NCI-H69 (cell line): ENCODE measurements at regions not wholly inside any gene's neighbourhood (a gene's known extent, or its start where the extent isn't known, plus 50 kb on each side); places are given as distances from the start of the nearest gene placed in this dataset.
A peak's percentile ranks its signal among the peaks of the same experiment; 100 is the strongest.
"Not testable (repeated sequence)": the region's sequence is repeated elsewhere in the genome, so short reads cannot be mapped to it uniquely, and the experiment has no call there.

Source experiments
- DNase-seq: peaks from one replicate; lab custom pipeline; 2025; lab: John Stamatoyannopoulos, UW

DNA sequence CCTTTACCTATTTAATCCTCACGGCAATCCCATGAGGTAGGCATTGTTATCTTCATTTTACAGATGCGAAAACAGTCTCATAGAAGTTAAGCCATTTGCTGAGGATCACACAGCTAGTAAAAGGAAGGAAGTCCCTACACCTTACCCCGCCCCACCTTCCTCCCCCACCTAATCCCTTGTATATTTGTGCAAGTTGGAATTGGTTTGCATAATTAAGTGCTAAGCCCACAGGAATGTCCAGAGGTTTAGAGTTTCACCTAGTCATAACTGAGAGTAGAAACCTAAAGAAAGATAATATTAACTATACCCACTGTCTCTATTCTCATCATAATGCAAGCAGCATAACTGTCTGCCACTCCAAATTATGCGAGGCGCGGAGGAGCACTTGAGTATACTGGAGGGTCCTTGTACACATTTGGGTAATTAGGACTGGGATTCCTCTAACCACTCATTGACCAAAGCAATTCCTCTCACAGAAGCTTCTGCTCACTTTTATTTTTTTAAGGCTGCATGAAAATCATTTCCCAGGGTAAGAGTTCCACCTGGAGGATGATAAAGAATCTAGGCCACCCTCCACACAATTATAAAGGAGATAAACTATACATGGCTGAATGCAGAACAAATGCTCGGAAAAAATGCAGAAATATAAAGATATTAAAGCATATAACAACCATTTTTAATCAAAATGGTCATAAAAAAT lies 199.9 kb downstream of the FAM181B start:
- peak; percentile 41 for DNase-seq

DNA sequence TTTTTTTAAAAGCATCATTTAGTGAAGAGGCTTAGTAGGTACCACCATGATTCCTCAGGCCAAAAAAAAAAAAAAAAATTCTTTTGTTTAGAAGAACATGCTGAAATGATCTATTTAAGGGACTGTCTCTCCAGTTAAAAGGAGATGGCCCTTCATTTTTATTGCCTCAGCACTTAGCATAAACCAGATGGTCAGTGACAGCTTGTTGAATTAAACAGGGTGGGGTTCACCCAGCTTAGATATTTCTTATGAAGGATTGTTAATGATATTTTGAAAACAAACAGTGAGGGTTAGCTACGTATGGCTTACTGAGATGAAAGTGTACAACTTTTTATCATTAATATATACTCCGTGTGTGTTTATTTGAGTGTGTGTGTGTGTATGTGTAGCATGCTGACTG lies 203.7 kb downstream of the FAM181B start:
- DNase-seq = peak; percentile 56

DNA sequence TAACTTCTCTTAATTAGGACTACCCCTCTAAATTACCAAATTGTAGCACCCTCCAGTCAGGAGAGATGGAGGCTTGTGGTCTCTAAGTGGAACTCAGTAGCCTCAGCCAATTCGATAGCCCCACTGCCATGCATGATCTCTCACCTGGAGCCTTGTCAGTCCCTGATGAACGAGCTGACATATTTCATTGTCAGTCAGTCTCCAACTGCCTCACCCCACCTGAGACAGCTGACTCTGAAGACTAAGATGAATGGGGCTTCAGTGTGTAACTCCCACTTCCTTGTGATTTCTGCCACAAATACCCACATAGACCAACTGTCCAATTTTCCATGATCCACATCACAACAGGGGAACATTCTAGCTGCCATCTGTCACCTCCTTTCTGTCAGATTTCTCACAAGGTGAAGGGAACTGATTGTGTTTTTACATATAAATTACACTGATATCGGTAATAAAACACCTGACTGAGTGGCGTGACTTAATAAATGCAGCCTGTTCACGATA lies 206.5 kb downstream of the FAM181B start:
- peak; percentile 70 for DNase-seq

GRCh38 chr11:82523141-82523540 lies 210.5 kb downstream of the FAM181B start:
- peak; percentile 56 for DNase-seq

- peak; percentile 72 for DNase-seq
Measured at GRCh38 chr11:82521427-82521826, 212.2 kb downstream of the FAM181B start.

DNA sequence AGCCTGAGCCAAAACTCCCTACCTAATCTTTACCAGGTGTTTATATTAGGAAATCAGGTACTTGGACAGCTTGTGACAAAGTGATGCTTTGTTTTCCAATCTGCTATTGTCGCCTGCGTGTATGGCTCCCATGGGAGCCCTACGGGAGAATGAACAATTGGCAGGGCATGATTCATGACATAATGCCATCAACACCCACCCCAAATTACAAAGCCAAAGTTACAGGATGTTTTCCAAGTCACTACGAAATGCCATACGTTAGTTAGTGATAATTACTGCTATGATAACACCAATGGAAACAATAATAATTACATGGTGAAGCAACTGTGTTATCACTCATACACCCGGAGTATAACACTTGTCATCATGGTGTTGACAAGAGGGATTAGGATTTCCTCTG lies 226.4 kb downstream of the FAM181B start:
- peak; percentile 94 for DNase-seq

- no peak for DNase-seq
Measured at GRCh38 chr11:82505379-82505778, 228.3 kb downstream of the FAM181B start.

DNA sequence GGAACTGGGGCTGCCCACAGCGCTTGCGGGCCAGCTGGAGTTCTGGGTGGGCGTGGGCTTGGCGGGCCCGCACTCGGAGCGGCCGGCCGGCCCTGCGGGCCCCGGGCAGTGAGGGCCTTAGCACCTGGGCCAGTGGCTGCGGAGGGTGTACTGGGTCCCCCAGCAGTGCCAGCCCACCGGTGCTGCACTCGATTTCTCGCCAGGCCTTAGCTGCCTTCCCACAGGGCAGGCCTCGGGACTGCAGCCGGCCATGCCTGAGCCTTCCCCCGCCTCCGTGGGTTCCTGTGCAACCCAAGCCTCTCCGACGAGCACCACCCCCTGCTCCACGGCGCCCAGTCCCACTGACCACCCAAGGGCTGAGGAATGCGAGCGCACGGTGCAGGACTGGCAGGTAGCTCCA lies 232.5 kb downstream of the FAM181B start:
- not testable (repeated sequence) for DNase-seq

DNA sequence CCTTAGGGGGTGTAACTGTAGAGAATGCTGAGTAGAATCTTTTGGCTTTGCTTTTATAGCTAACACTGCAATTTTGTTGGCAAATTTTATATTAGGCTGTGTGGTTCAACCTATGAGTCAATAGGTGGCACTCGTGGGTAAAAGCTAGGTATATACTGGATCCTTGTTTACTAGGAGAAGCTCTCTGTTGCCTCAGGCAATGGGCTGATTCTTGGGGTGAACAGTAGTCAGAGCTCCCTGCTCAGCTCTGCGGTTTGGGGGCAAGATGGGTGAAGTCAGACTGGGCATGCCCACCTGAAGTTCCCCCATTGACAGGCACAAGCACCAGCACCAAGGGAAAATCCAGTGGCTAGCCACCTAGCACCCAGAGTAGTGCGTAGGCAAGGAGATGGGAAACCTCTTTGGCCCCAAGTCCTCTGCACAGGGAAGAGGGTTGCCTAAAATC lies 238.7 kb downstream of the FAM181B start:
- DNase-seq = peak; percentile 75

DNA sequence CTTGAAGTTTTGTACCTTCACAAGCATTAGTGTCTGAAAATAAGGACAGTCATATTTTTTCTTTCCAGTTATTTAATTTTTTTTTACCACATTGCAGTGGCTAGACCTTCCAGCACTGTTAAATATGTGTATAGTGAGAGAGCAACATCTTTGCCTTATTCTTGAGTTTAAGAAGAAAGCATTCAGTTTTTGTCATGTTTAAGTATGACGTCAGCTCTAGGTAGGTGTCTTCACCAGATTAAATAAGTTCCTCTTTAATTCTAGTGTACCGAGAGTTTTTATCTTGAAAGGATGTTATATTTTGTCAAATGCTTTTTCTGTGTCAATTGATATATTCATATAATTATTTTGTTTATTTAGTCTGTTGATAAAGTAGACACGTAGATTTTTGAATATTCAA lies 258.8 kb downstream of the FAM181B start:
- no peak for DNase-seq

DNA sequence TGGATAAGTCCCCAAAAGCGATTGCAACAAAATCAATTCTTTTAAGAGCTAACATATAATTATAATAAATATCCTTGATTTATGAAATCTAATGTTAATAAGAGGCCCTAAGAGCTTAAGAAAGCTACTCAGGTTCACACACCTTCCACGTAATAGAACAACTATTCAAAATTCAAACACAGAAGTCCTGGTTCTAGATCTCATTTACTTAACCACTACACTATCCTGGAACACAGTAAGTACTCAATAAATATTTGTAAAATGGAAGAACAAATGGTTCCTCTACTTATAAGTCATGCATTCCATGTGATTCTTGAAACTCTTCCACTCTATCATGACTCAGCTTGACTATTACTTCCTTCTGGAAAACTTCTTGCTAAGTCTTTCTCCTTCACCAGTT lies 268.2 kb downstream of the FAM181B start:
- DNase-seq = no peak

DNA sequence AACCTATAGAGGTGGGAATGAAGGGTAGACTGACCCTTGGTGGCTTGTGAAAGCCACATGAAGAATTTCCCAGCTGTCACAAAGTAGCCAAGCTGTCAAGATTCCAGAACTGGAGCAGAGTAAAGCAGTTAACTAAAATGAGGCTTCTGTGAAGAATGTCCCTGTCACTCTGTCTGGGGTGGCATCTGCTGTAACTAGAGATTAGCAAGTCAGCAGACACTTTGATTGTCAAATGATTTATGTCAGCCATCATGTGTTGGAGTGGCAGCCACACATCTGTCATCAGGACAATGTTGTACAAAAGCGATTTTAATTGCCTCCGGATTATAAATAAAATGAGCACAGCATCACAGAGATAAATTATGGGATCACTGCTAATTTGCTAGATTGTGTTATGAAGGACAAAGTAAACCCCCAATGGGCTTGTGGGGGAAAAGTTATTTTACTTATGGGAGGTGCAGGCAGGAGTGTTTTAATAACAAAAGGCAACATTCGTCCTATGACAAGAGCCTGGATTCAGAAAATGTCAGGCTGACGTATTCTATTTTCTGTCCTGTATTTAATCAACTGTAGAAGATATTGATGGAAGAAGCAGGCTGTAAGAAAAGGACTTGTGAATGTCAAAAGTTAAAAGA lies 270.9 kb downstream of the FAM181B start:
- peak; percentile 67 for DNase-seq

GRCh38 chr11:82458761-82459160 lies 274.9 kb downstream of the FAM181B start:
- DNase-seq = peak; percentile 74

DNA sequence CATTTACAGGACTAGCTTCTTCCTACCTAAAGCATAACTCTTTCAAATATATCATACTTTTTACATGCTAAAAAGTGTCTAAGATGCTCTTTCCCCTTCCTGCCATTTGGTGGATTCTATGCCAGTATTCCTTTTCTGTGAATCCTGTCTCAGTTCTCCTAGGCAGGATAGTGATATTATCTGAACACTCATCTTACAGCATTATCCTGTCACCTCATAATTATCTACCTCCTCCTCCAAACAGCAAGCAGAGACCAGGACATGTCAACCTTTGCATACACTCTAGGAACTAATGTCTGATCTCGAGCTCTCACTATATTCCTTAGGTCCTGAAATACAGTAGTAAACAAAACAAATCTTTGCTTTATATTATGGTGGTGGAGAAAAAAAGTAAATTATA lies 275.5 kb downstream of the FAM181B start:
- peak; percentile 18 for DNase-seq

- DNase-seq = no peak
Measured at GRCh38 chr11:82450996-82451395, 282.7 kb downstream of the FAM181B start.

DNA sequence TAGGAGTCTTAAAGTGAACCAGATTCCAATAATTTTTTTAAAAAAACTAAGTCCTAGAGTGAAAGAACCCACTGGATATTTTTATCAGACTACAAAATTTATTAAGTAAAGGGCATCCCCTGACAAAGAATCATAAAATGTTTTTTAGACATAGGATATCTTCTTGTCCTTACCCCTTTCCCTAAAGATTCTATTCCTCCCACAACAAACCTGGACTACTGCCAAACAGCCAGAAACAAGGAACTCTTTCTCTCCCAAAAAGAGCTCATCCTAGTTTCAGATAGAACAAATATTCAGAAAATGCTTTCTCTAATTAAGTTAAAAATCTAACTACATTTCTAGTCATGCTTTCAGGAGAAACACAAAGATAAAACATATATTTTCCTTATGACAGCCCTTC lies 327.1 kb downstream of the FAM181B start:
- no peak for DNase-seq

- no peak for DNase-seq
Measured at GRCh38 chr11:82405421-82405820, 328.2 kb downstream of the FAM181B start.

DNA sequence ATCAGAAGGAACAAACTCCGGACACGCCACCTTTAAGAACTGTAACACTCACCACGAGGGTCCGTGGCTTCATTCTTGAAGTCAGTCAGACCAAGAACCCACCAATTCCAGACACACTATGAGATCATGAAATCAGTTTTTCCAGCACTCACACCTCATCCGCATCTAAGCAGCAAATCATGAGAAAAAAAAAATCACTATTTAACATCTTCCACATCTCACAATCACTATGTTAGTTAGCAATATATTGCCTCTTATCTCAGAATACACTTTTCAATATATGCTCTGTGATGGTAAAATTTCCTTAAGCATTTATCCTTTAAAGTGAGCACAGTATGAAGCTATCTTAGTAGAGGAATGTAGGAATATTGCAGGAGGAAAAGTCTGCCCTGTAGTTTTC lies 328.7 kb downstream of the FAM181B start:
- no peak for DNase-seq

GRCh38 chr11:82403640-82404305 lies 329.9 kb downstream of the FAM181B start:
- no peak for DNase-seq

DNA sequence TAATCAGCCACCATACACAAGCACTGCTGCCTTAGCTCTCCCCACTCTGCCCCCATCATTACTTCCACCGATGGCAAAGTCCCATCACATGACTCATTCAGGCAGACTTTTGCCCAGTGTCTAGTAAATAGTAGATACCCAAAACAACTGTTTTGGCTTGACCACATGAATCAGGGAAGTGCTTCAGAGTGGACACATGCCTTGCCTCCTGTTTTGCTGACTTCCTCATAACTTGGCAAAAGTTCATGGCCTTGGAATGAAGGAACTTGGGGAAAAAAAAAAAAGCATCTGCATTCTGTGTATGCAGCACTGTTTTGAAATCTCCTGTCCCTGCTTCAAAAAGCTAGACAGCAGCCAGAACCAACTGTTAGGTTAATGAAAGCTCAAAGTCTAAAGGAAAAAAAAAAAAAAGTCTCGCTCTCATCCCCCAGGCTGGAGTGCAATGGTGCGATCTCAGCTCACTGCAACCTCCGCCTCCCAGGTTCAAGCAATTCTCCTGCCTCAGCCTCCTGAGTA lies 335.3 kb downstream of the FAM181B start:
- no peak for DNase-seq

DNA sequence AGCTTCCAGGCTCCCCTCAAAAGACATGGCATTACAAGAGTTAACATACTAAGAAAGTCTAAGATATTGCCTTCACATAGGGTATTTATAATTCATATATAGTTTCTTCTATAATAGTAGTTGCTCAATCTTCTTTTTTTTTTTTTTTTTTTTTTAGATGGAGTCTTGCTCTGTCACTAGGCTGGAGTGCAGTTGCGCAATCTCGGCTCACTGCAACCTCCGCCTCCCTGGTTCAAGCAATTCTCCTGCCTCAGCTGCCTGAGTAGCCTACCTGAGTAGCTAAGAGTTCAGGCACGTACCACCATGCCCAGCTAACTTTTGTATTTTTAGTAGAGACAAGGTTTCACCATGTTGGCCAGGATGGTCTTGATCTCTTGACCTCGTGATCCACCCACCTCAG lies 337.0 kb downstream of the FAM181B start:
- DNase-seq = not testable (repeated sequence)

GRCh38 chr11:82384308-82384707 lies 349.4 kb downstream of the FAM181B start:
- peak; percentile 22 for DNase-seq
